Left kidney (tissue), 1 donor: ENCODE measurements at regions not wholly inside any gene's neighbourhood (a gene's known extent, or its start where the extent isn't known, plus 50 kb on each side); places are given as distances from the start of the nearest gene placed in this dataset.

Experiments used
- DNase-seq: peaks from one replicate; pipeline ENCODE4 v3.0.0-alpha.2; 2013

- no peak for DNase-seq
Measured at GRCh38 chr2:239882781-239883180, 142.4 kb downstream of the NDUFA10 start.

- peak; percentile 60 for DNase-seq
Measured at GRCh38 chr2:239882331-239882732, 142.8 kb downstream of the NDUFA10 start.

- no peak for DNase-seq
Measured at GRCh38 chr2:239881561-239882320, 143.4 kb downstream of the NDUFA10 start.

GRCh38 chr2:239881031-239881471, 144.1 kb downstream of the NDUFA10 start:
- no peak for DNase-seq

GRCh38 chr2:239880396-239880795, 144.7 kb downstream of the NDUFA10 start:
- no peak for DNase-seq

- DNase-seq, result no peak
Measured at GRCh38 chr2:239879423-239880084, 145.6 kb downstream of the NDUFA10 start.

GRCh38 chr2:239878686-239879085, 146.5 kb downstream of the NDUFA10 start:
- no peak for DNase-seq

- no peak for DNase-seq
Measured at GRCh38 chr2:239876948-239877289, 148.2 kb downstream of the NDUFA10 start.

GRCh38 chr2:239876271-239876947, 148.7 kb downstream of the NDUFA10 start:
- DNase-seq, result no peak

- DNase-seq, result no peak
Measured at GRCh38 chr2:239874636-239875356, 150.3 kb downstream of the NDUFA10 start.

GRCh38 chr2:239873656-239874635, 151.2 kb downstream of the NDUFA10 start:
- no peak for DNase-seq

- no peak for DNase-seq
Measured at GRCh38 chr2:239871481-239872435, 153.4 kb downstream of the NDUFA10 start.

- DNase-seq, result no peak
Measured at GRCh38 chr2:239870863-239871262, 154.3 kb downstream of the NDUFA10 start.

GRCh38 chr2:239870276-239870675, 154.9 kb downstream of the NDUFA10 start:
- DNase-seq, result no peak

GRCh38 chr2:239869272-239870155, 155.6 kb downstream of the NDUFA10 start:
- DNase-seq, result no peak

- no peak for DNase-seq
Measured at GRCh38 chr2:239868556-239869181, 156.5 kb downstream of the NDUFA10 start.

GRCh38 chr2:239866778-239867177, 158.4 kb downstream of the NDUFA10 start:
- DNase-seq, result no peak

- DNase-seq, result no peak
Measured at GRCh38 chr2:239866350-239866749, 158.8 kb downstream of the NDUFA10 start.
